ENCODE measurements at regions not wholly inside any gene's neighbourhood (a gene's known extent, or its start where the extent isn't known, plus 50 kb on each side); places are given as distances from the start of the nearest gene placed in this dataset.

- no peak overlapping the region for H3K4me2 ChIP-seq (replicated peaks; ENCODE audit: extremely low read depth, low read length, poor library complexity, severe bottlenecking)
- no peak overlapping the region for H3K27ac ChIP-seq (ENCODE audit: low read depth in 1 of 2, low read length in 2 of 2)
- no peaks in the 10 kb centered on the region for H3K4me1 ChIP-seq (ENCODE audit: control insufficient read depth in 1 of 2, insufficient read depth in 2 of 2, low read length in 2 of 2)
- H3K27me3 Mint-ChIP-seq (ENCODE audit: low read depth in 3 of 3): peaks cover 0 to 2% (median 2%) of the 10 kb centered on the region in 3 donors
- peaks cover 0 to 4% (median 2%) of the 10 kb centered on the region in 7 donors for H3K9me3 Mint-ChIP-seq
- no peaks in the 10 kb centered on the region for H3K79me2 ChIP-seq (ENCODE audit: insufficient read depth, low read length)
- DNase-seq: no peak
- H3K9me3 ChIP-seq (replicated peaks in 1 of 2; ENCODE audit: control insufficient read depth in 1 of 2, insufficient read depth in 1 of 2, low read length in 2 of 2): no peaks in the 10 kb centered on the region
- no peaks in the 10 kb centered on the region for H3K36me3 Mint-ChIP-seq
- no peak for TF ChIP-seq CTCF (IDR thresholded peaks at IDR 0.05)
- WGBS (ENCODE audit: insufficient coverage): no CpG with 5 or more reads among the region's 2 CpGs
- H3K27me3 ChIP-seq (ENCODE audit: control insufficient read depth in 2 of 2, insufficient read depth in 2 of 2, low read length in 2 of 2): no peaks in the 10 kb centered on the region
- H3K36me3 ChIP-seq (replicated peaks in 1 of 2; ENCODE audit: control insufficient read depth in 1 of 2, insufficient read depth in 2 of 2, low read length in 2 of 2): no peaks in the 10 kb centered on the region
- no peaks in the 10 kb centered on the region for H3K4me1 Mint-ChIP-seq
- no peak overlapping the region for H3K9ac ChIP-seq (ENCODE audit: insufficient read depth, low read length, poor library complexity, severe bottlenecking)
- no peak overlapping the region for H3K4me3 ChIP-seq (replicated peaks in 1 of 3; ENCODE audit: low read depth in 2 of 3, low read length in 3 of 3)
- H3K27ac Mint-ChIP-seq: no peak overlapping the region
- intact Hi-C loops (cut with micrococcal nuclease): no loop called here
- no peak overlapping the region for H3K4me3 Mint-ChIP-seq
- H4K20me1 ChIP-seq (ENCODE audit: insufficient read depth, low read length): no peaks in the 10 kb centered on the region
- no peak overlapping the region for H2AFZ ChIP-seq (ENCODE audit: insufficient read depth, low read depth, low read length, poor library complexity, severe bottlenecking)
Measured at GRCh38 chr3:90039994-90040393, 932.6 kb downstream of the EPHA3 start.

- H3K4me3 ChIP-seq (replicated peaks in 1 of 3; ENCODE audit: low read depth in 2 of 3, low read length in 3 of 3): no peak overlapping the region
- Mint-ChIP-seq H3K36me3 (no peaks in the 10 kb centered on the region), H3K4me1 (no peaks in the 10 kb centered on the region), H3K9me3 (peaks cover 0 to 4% (median 2%) of the 10 kb centered on the region in 7 donors), H3K27me3 (ENCODE audit: low read depth in 3 of 3) (peaks cover 0 to 2% (median 2%) of the 10 kb centered on the region in 3 donors), H3K27ac (no peak overlapping the region), H3K4me3 (no peak overlapping the region)
- H3K4me1 ChIP-seq (ENCODE audit: control insufficient read depth in 1 of 2, insufficient read depth in 2 of 2, low read length in 2 of 2): no peaks in the 10 kb centered on the region
- H4K20me1 ChIP-seq (ENCODE audit: insufficient read depth, low read length): no peaks in the 10 kb centered on the region
- no peaks in the 10 kb centered on the region for H3K79me2 ChIP-seq (ENCODE audit: insufficient read depth, low read length)
- H3K27me3 ChIP-seq (ENCODE audit: control insufficient read depth in 2 of 2, insufficient read depth in 2 of 2, low read length in 2 of 2): no peaks in the 10 kb centered on the region
- H3K27ac ChIP-seq (ENCODE audit: low read depth in 1 of 2, low read length in 2 of 2): no peak overlapping the region
- no peaks in the 10 kb centered on the region for H3K36me3 ChIP-seq (replicated peaks in 1 of 2; ENCODE audit: control insufficient read depth in 1 of 2, insufficient read depth in 2 of 2, low read length in 2 of 2)
- no peak overlapping the region for H3K4me2 ChIP-seq (replicated peaks; ENCODE audit: extremely low read depth, low read length, poor library complexity, severe bottlenecking)
- no peak for TF ChIP-seq CTCF (IDR thresholded peaks at IDR 0.05)
- intact Hi-C loops (cut with micrococcal nuclease): no loop called here
- no peak for DNase-seq
- H3K9me3 ChIP-seq (replicated peaks in 1 of 2; ENCODE audit: control insufficient read depth in 1 of 2, insufficient read depth in 1 of 2, low read length in 2 of 2): no peaks in the 10 kb centered on the region
- WGBS (ENCODE audit: insufficient coverage): no CpG with 5 or more reads among the region's 3 CpGs
- no peak overlapping the region for H2AFZ ChIP-seq (ENCODE audit: insufficient read depth, low read depth, low read length, poor library complexity, severe bottlenecking)
- no peak overlapping the region for H3K9ac ChIP-seq (ENCODE audit: insufficient read depth, low read length, poor library complexity, severe bottlenecking)
Measured at GRCh38 chr3:90040554-90040953, 933.1 kb downstream of the EPHA3 start.
